Bronchial epithelial cell (primary cell): ENCODE measurements at regions not wholly inside any gene's neighbourhood (a gene's known extent, or its start where the extent isn't known, plus 50 kb on each side); places are given as distances from the start of the nearest gene placed in this dataset.

Experiments
- DNase-seq: peaks from one replicate; pipeline ENCODE4 v3.0.0-alpha.2; 2010; ENCODE audit warnings: low read depth
- FAIRE-seq: peaks from 2 replicates; lab custom pipeline; 2011; peaks lifted over from hg19 to GRCh38; lab: Jason Lieb, UNC
- H3K27me3 ChIP-seq: 2 replicates; pipeline ENCODE4 v1.5.1; 2011; ENCODE audit warnings: low read length; ENCODE audit not compliant: control insufficient read depth, insufficient read depth
- H3K36me3 ChIP-seq: 2 replicates; pipeline ENCODE4 v1.5.1; 2011; ENCODE audit warnings: low read length; ENCODE audit not compliant: control insufficient read depth, insufficient read depth
- H3K4me3 ChIP-seq: 2 replicates; pipeline ENCODE4 v1.5.1; 2011; ENCODE audit warnings: mild to moderate bottlenecking, low read depth, low read length, control low read depth
- TF ChIP-seq, protein P1 (sequence below): IDR thresholded peaks from 2 replicates; pipeline ENCODE4 v1.5.1; 2011; ENCODE audit warnings: mild to moderate bottlenecking, moderate library complexity, low read length, control low read depth, inconsistent platforms; ENCODE audit not compliant: insufficient read depth, severe bottlenecking

GRCh38 chr12:90055071-90055470 lies 346.4 kb upstream of the ATP2B1 start:
- Histone ChIP-seq H3K36me3 (no peaks in the 10 kb centered on the region), H3K4me3 (no peak overlapping the region), H3K27me3 (no peaks in the 10 kb centered on the region)
- DNase-seq (no peak), FAIRE-seq (no peak)
- TF ChIP-seq, protein P1, sequence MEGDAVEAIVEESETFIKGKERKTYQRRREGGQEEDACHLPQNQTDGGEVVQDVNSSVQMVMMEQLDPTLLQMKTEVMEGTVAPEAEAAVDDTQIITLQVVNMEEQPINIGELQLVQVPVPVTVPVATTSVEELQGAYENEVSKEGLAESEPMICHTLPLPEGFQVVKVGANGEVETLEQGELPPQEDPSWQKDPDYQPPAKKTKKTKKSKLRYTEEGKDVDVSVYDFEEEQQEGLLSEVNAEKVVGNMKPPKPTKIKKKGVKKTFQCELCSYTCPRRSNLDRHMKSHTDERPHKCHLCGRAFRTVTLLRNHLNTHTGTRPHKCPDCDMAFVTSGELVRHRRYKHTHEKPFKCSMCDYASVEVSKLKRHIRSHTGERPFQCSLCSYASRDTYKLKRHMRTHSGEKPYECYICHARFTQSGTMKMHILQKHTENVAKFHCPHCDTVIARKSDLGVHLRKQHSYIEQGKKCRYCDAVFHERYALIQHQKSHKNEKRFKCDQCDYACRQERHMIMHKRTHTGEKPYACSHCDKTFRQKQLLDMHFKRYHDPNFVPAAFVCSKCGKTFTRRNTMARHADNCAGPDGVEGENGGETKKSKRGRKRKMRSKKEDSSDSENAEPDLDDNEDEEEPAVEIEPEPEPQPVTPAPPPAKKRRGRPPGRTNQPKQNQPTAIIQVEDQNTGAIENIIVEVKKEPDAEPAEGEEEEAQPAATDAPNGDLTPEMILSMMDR, result no peak

DNA sequence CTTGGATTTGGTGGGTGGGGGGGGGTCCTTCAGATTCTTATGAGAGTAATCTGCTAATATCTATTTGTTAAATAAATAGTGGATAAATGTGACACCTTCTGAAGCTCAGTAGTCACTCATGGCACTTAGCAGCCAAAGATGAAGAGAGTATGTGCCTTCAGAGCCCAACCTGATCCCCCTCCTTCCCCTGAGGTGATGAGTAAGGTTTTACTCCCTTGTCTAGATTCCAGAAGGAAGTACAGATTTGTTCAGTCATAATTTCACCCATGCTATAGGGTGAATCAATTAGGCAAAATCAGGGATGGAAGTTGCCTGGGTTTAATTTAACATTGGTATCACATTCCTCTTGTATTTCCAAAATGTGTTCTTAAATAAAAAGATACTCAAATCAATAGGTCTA lies 340.3 kb upstream of the ATP2B1 start:
- TF ChIP-seq, protein P1, result no peak
- Histone ChIP-seq H3K4me3 (no peak overlapping the region), H3K27me3 (no peaks in the 10 kb centered on the region), H3K36me3 (no peaks in the 10 kb centered on the region)
- DNase-seq (peak; percentile 43), FAIRE-seq (no peak)

- no peaks in the 10 kb centered on the region for H3K27me3 ChIP-seq
- TF ChIP-seq, protein P1, result no peak
- H3K36me3 ChIP-seq, result no peaks in the 10 kb centered on the region
- no peak for FAIRE-seq
- no peak overlapping the region for H3K4me3 ChIP-seq
- DNase-seq, result no peak
Measured at GRCh38 chr12:90045559-90045958, 336.9 kb upstream of the ATP2B1 start.

DNA sequence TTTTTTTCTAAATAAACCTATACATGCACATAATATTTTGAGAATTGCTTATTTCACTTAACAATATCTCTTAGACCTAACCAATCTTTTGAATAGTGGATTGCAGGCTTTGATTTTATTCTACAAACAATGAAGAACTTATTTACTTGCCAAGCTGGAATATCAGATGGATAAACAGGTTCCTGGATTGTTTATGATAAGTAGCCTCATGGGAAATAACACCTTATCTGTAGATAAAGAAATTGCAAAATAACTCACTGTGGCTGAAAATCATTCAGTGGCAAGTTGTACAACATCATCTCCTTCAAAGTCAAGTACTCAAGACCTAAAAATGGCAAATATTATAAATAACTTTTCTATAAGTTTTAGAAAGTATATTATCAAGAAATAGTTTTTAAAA lies 335.4 kb upstream of the ATP2B1 start:
- TF ChIP-seq, protein P1, result no peak
- Histone ChIP-seq H3K4me3 (no peak overlapping the region), H3K27me3 (no peaks in the 10 kb centered on the region), H3K36me3 (no peaks in the 10 kb centered on the region)
- FAIRE-seq, result no peak
- no peak for DNase-seq

- DNase-seq (peak; percentile 77), FAIRE-seq (no peak)
- H3K27me3 ChIP-seq, result no peaks in the 10 kb centered on the region
- H3K36me3 ChIP-seq, result no peaks in the 10 kb centered on the region
- H3K4me3 ChIP-seq, result no peak overlapping the region
- TF ChIP-seq, protein P1, result no peak
Measured at GRCh38 chr12:90042920-90043641, 334.4 kb upstream of the ATP2B1 start.

DNA sequence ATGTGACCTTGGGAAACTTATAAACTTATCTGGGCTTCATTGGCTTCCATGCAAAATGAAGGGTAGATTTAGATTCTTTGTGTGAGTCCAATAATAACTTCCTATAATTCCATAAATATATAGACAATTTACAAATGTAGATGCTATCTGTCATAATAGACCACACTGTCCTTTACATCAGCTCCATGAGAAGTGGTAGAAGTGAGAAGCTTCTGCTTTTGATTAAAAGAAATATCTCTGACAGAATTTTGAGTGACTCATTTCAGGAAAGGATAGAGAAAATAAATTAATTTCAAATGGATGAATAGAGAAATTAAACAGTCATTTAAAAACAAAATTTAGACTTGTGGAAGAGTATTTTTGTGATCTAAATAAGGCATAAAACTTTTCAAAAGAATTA lies 329.7 kb upstream of the ATP2B1 start:
- no peaks in the 10 kb centered on the region for H3K27me3 ChIP-seq
- FAIRE-seq, result no peak
- DNase-seq, result no peak
- H3K4me3 ChIP-seq, result no peak overlapping the region
- TF ChIP-seq, protein P1, result no peak
- H3K36me3 ChIP-seq, result no peaks in the 10 kb centered on the region
